ENCODE measurements at regions not wholly inside any gene's neighbourhood (a gene's known extent, or its start where the extent isn't known, plus 50 kb on each side); places are given as distances from the start of the nearest gene placed in this dataset.
"Not testable (repeated sequence)": the region's sequence is repeated elsewhere in the genome, so short reads cannot be mapped to it uniquely, and the experiment has no call there.

DNA sequence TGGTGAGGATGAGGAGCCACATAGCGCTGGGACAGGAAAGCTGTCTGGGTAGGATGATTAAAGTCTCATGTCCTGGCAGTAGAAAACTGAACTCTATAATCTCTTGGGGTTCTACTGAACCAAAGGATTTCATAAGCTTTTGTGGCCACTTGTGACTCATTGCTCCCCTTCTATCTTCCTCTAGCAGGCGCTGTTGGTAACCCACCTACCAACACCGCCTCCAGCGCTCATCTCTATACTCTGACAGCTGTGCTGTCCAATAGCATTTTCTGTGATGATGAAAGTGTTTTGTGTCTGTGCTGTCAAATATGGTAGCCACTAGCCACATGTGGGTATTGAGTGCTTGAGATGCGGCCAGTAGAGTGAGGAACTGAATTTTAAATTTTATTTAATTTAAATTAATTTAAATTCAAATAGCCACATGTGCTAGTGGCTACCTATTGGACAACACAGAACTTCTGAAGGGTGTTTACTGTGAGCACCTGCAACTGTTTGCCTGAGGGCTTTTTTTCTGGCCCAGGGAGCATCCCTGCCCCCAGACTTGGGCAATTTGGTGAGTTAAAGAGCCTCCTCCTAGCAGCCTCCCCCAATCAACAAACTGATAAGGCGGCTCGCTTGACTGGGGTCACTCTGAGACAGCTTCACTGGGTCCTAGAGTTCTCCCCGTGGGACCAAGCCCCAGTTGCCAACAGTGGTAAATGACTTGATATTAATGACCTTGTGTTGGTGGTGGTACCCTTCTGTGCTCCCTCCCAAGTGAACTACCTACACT lies 169.2 kb upstream of the ATP6AP2 start:
- DNase-seq = no peak

- DNase-seq = no peak
Observed at GRCh38 chrX:40410859-40411258, 169.9 kb upstream of the ATP6AP2 start.

- peak; percentile 13 for DNase-seq
Observed at GRCh38 chrX:40406330-40406859, 174.4 kb upstream of the ATP6AP2 start.

- no peak for DNase-seq
Observed at GRCh38 chrX:40405399-40405798, 175.4 kb upstream of the ATP6AP2 start.

- DNase-seq = no peak
Observed at GRCh38 chrX:40403757-40404156, 177.0 kb upstream of the ATP6AP2 start.

DNA sequence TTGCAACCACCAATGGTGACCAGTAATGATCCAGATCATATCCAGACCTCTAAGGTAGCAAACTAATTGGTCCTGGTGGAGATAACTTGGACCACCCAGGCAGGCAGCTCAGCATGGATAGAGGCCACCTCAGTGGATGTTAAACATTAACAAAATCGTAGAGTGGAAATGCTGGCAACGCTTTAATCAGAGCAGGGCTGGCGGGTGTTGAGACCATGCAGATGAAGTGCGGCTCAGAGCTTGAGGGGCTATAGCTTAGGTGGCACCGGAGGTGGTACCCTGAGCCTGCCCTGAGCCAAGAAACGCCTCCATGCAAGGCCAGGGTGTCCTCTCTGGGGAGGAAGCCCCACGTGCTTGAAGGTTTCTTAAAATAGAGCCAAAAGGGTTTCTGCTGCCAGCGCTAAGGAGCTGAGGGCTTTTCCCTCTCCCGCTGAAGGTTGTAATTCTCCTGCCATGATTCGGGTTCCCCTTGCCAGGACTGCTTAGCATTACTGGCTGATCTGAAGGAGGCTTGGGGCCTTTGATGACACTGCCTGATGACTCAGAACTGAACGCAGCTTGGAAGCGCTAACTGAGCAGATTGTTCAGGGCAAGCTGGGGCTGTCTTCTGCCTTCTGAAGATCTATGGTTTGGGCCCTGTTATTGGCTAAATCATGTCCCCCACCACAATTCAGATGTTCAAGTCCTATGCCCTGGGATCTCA lies 177.8 kb upstream of the ATP6AP2 start:
- peak; percentile 48 for DNase-seq

DNA sequence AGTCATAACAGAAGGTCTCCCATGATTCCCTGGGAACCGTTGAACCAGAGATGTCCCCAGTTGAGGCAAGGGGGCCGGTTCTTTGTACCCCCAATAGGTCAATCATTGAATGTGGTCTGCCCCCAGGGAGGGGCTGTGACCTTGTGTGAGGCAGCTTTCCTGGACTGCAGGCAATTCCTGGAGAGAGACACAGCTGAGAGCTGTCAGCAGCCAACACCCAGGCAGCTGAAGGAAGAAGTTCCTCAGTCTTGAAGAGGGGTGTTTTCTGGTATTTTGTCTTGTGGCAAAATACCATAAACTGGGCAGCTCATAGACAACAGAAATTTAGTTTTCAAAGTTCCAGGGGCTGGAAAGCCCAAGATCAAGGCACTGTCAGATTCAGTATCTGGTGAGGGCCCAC lies 185.7 kb upstream of the ATP6AP2 start:
- no peak for DNase-seq

GRCh38 chrX:40394302-40394701 lies 186.5 kb upstream of the ATP6AP2 start:
- no peak for DNase-seq

DNA sequence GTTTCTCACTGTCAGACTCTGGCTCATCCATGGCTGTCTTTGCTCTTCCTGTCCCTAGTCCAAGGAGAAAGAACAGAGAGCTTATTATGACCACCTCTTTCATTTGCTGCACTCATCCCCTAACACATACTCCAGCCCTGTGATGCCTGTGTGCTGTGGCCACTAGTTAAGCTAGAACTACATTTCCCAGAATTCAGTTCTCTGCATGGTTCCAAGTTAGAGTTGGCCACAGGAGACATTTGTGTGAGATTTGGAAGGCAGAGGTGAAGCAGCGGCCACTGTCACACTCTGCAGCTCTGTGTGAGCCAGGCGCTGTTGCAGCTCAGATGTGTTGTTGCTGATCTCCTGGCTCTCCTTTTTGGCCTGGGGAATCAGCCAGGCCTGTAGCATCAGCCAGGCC lies 188.2 kb upstream of the ATP6AP2 start:
- no peak for DNase-seq

DNA sequence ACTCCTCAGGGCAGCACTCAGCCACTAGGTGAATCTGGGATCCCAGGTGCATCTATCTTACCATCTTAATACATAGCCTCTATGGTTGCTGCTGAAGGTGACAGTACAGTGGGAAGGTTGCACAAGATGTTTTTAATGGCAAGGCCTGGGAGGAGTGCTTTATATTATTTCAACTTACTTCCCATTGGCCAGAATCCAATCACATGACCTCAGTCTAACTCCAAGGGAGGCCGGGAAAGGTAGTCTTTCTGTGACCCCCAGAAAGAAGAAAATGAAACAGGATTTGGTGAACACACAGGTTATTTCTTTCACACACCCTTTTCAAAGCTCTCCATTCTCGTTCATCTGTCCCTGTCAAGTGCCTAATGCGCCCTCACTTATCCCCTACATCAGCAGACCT lies 189.1 kb upstream of the ATP6AP2 start:
- no peak for DNase-seq

DNA sequence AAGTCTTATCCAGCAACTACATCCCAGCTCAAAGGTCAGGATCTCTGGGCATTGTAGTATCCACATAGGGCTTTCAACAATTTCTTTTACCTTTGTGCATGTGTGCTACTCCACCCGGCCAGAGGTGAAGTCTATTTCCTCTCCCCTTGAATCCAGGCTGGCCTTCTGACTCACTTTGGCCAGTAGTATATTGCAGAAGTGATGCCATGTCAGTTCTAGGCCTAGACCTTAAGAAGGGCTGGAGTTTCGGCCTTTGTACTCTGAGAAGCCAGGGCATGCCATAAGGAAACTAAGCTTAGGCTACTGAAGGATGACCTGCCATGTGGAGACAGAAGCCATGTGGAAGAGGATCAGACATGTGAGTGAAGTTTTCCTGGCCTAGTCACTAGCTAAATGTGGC lies 191.2 kb upstream of the ATP6AP2 start:
- no peak for DNase-seq

DNA sequence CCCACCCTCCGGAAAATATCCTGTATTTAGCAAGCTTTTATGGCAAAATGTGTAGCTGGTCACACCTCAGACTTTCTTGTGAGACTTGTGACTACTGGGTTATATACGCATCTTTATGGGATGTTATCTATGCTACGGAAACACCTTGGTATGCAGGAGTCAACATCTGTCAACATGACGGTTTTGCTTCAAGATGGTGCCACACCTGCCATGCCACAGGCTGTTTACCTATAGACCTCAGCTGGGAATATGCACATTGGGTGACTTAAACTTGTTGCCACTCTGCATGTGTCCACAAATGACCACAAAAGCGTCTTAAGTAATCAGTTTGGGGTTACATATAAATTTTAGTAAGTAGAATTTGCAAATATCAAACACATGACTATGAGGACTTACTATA lies 192.3 kb upstream of the ATP6AP2 start:
- no peak for DNase-seq

GRCh38 chrX:40387869-40388268 lies 192.9 kb upstream of the ATP6AP2 start:
- not testable (repeated sequence) for DNase-seq

DNA sequence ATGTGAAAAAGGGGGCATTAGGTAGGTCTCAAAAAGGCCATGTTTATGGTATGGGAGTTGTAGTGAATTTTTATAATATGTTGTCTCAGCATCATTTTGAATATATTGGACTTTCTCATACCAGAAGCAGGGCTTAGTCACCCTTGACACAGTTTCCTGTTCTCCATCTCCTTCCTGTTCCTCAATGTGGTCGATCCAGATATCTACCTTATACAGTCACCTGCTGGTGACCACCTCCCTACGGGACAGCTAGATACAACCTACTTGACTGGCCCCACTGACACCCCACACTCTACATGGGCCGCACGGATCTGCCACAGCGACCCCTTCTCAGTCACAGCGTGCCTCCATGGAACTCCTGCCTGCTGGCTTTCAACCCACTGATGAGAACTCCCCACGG lies 193.5 kb upstream of the ATP6AP2 start:
- not testable (repeated sequence) for DNase-seq

DNA sequence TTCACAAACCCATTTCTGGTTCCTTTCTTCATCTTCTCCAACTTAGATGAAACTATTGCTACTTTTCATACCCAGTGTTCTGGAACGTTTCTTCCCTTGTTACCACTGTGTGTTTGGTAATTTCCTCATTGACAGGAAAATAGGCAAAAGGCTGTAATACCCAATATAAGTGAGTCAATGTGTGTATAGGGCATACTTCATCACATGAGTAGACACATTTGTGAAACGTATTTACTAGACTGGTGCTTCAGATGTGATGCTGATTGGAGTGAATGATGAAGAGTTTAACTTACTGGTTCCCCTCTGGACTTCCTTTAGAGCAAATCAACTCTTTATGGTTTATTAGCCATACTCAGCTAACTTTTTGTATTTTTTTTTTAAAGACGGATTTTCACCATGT lies 195.1 kb upstream of the ATP6AP2 start:
- no peak for DNase-seq

GRCh38 chrX:40385256-40385655 lies 195.5 kb upstream of the ATP6AP2 start:
- DNase-seq = no peak

DNA sequence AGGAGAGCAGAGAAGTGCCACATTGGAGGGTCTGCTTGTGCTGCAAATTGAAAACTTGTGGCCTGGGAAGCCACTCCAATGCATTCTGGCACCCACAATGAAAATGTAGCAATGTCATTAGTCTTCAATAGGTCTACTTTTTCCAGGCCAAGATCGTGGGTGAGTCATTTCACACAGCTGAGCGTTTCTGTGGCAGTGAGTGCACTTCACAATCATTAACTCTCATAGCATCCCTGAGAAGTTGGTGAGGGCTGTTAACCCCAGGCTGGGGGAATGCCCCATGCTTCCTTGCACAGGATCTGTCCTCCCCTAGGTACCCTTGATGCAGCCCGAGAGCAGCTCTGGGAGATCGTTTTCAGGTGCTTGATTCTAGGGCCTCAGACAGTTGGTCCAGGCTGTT lies 196.8 kb upstream of the ATP6AP2 start:
- DNase-seq = no peak

- DNase-seq = no peak
Observed at GRCh38 chrX:40383360-40383759, 197.4 kb upstream of the ATP6AP2 start.

DNA sequence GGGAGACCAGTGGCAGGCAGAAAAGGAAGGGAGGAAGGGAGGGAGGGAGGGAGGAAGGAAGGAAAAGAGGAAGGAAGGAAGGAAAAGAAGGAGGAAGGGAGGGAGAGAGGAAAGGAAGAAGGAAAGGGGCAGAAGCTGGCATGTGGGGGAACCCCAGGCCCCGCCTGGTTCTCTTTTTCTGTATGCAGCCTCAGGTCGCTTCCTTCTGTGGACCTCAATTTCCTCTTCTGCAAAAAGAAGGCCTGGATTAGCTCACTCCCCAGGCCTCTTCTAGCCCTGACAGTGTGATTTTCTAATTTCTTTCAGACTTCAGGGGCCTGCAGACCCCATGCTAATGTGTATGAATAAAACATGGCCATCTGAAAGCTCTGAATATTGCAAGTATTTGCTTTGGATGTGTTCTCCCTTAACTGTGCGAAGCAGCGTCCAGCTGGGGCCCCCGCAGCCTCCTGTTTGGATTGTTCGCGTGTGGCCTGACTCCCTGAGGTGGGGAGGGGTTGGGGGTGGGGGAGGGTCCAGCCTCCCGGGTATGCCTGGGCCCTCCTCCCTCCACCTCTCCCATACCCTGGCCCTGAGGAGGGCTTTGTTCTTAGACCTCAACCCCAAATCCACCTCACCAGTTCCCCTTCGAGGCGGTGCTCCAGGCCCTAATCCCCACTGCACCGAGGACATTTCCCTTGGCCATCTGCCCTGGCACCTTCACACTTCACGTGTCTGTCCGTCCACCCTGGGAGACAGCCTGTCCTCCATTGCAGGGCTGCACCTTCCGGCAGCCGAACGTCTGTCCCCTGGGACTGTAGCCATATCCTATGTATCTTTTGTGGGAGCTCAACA lies 199.9 kb upstream of the ATP6AP2 start:
- no peak for DNase-seq

- no peak for DNase-seq
Observed at GRCh38 chrX:40377684-40378083, 203.1 kb upstream of the ATP6AP2 start.

- no peak for DNase-seq
Observed at GRCh38 chrX:40374486-40374885, 206.3 kb upstream of the ATP6AP2 start.

DNA sequence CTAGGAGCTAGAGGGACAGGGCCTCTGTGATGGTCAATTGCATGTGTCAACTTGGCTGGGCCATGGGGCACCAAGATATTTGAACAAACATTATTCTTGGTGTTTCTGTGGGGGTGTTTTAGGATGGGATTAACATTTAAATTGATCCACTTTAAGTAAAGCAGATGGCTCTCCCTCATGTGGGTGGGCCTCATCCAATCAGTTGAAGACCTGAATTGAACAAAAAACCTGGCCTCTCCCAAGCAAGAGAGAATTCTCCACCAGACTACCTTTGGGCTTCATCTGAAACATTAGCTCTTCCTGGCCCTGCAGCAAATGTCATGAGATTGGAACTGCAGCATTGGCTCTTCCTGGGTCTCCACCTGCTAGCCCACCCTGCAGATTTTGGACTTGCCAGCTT lies 207.1 kb upstream of the ATP6AP2 start:
- DNase-seq = no peak

- DNase-seq = no peak
Observed at GRCh38 chrX:40373025-40373424, 207.7 kb upstream of the ATP6AP2 start.
